Vagina (tissue), 2 donors: ENCODE measurements at regions not wholly inside any gene's neighbourhood (a gene's known extent, or its start where the extent isn't known, plus 50 kb on each side); places are given as distances from the start of the nearest gene placed in this dataset.

ENCODE experiments used
- CTCF ChIP-seq, 3 experiments: fragments of 450-650 bp in 2 of 3; fragments of 200-600 bp in 1 of 3; sonication (generic) in 1 of 3; IDR thresholded peaks; one replicate each; pipeline ENCODE4 v1.5.1; 2017 to 2019; ENCODE audit warnings: antibody characterized with exemption in 3 of 3, mild to moderate bottlenecking in 2 of 3, moderate library complexity in 2 of 3
- POLR2A ChIP-seq, 2 donors: fragments of 450-650 bp; IDR thresholded peaks; one replicate each; pipeline ENCODE4 v1.6.1; 2017; ENCODE audit warnings: antibody characterized with exemption in 2 of 2, mild to moderate bottlenecking in 2 of 2, moderate library complexity in 2 of 2
- POLR2AphosphoS5 ChIP-seq, 2 donors: sonication (generic); formaldehyde crosslinking; IDR thresholded peaks; one replicate each; pipeline ENCODE4 v1.9.0; 2017; ENCODE audit warnings: antibody characterized with exemption in 2 of 2, mild to moderate bottlenecking in 2 of 2, low read depth in 1 of 2; ENCODE audit not compliant: insufficient read depth in 1 of 2

- TF ChIP-seq CTCF (IDR thresholded peaks at IDR 0.05) (no peak), POLR2A (IDR thresholded peaks at IDR 0.05) (no peak), POLR2AphosphoS5 (IDR thresholded peaks at IDR 0.05; ENCODE audit: insufficient read depth in 1 of 2, low read depth in 1 of 2) (no peak)
Measured at GRCh38 chr2:7609556-7609955, 692.3 kb downstream of the RNF144A start.
